ENCODE measurements at regions not wholly inside any gene's neighbourhood (a gene's known extent, or its start where the extent isn't known, plus 50 kb on each side); places are given as distances from the start of the nearest gene placed in this dataset.

DNA sequence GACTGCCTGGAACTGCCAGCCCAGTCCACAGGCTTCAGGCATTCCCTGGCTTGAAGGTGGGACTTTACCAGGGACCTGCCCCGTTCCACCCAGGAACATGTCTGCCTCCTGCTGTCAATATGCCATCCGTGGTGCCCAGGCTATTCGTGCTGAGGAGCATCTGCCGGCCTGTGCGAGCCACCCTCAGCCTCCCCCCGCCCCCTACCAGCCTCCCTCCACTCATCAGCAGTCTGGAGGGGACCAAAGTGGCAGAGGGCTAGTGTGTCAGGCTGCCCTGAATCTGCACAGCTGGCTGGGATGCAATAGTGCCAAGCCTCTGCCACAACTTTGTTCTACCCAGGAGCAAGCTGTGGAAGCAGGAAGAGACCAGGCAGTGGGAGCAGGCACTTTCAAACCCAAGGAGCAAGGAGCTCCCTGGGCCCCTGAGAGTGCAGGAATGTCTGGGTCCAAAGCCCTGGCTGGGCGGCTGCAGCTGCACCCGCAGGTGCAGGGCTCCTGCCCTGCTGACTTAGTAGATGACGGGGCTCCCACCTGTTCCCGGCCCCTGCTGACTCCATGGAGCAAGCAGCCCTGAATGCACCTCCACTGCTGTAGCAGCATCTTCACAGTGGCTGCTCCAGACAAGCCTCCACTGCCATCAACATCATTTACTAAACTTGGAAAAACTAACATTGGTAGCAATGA, 423.2 kb downstream of the RERGL start:
- Histone ChIP-seq H4K8ac (replicated peaks; ENCODE audit: insufficient read length, low read depth, low read length) (no peak overlapping the region), H2BK12ac (ENCODE audit: insufficient read length, low read depth, low read length) (no peak overlapping the region), H2BK120ac (ENCODE audit: low read depth, low read length, poor library complexity, severe bottlenecking) (no peak overlapping the region), H3T11ph (ENCODE audit: low read length) (no peak overlapping the region), H3K79me1 (ENCODE audit: insufficient read depth, low read depth, low read length, poor library complexity, severe bottlenecking) (no peaks in the 10 kb centered on the region), H2AK5ac (ENCODE audit: insufficient read length, low read length) (no peak overlapping the region), H2BK20ac (ENCODE audit: low read depth, low read length, poor library complexity, severe bottlenecking) (no peak overlapping the region), H4K20me1 (ENCODE audit: control insufficient read depth, insufficient read depth, insufficient read length) (no peaks in the 10 kb centered on the region), H3K79me2 (ENCODE audit: insufficient read depth, low read length) (no peaks in the 10 kb centered on the region), H3K23me2 (ENCODE audit: insufficient read length, low read depth, low read length, poor library complexity, severe bottlenecking) (no peaks in the 10 kb centered on the region), H3K4me2 (ENCODE audit: insufficient read depth, insufficient read length, low read length) (no peak overlapping the region), H3K4ac (ENCODE audit: low read depth, low read length) (no peak overlapping the region), H3K27ac (ENCODE audit: insufficient read length, low read depth, low read length) (no peak overlapping the region), H3K27me3 (ENCODE audit: insufficient read depth, low read length) (no peaks in the 10 kb centered on the region), H3K14ac (ENCODE audit: insufficient read depth, low read length) (no peak overlapping the region), H3K56ac (ENCODE audit: insufficient read length, low read depth, low read length) (no peak overlapping the region), H4K91ac (ENCODE audit: insufficient read length, low read depth, low read length) (no peak overlapping the region), H3K23ac (ENCODE audit: insufficient read length, low read depth, low read length) (no peak overlapping the region), H4K5ac (ENCODE audit: insufficient read length, low read depth, low read length) (no peak overlapping the region), H3K9me3 (ENCODE audit: control insufficient read depth, low read depth, low read length) (no peaks in the 10 kb centered on the region), H3K4me1 (ENCODE audit: insufficient read depth, low read length) (no peaks in the 10 kb centered on the region), H2BK15ac (ENCODE audit: low read depth, low read length) (no peak overlapping the region), H3K18ac (ENCODE audit: insufficient read length, low read depth, low read length) (no peak overlapping the region), H2BK5ac (ENCODE audit: insufficient read length, low read length) (no peak overlapping the region), H3K9ac (ENCODE audit: extremely low read depth, insufficient read length, low read length) (no peak overlapping the region), H2AFZ (ENCODE audit: low read length) (no peak overlapping the region)
- DNase-seq, result no peak
- Mint-ChIP-seq H3K9me3 (no peaks in the 10 kb centered on the region), H3K27ac (no peak overlapping the region; a peak in 1 of 7 replicates), H3K36me3 (ENCODE audit: insufficient read depth in 1 of 3, low read depth in 3 of 3) (no peaks in the 10 kb centered on the region), H3K27me3 (ENCODE audit: low read depth) (no peaks in the 10 kb centered on the region), H3K4me1 (peaks cover 0 to 4% of the 10 kb centered on the region in 2 experiments; a peak in 2 of 4 replicates), H3K4me3 (no peak overlapping the region)
- WGBS (ENCODE audit: extremely low coverage, insufficient read length, low lambda C conversion rate), result no CpG with 5 or more reads among the region's 10 CpGs
- TF ChIP-seq, protein P1, sequence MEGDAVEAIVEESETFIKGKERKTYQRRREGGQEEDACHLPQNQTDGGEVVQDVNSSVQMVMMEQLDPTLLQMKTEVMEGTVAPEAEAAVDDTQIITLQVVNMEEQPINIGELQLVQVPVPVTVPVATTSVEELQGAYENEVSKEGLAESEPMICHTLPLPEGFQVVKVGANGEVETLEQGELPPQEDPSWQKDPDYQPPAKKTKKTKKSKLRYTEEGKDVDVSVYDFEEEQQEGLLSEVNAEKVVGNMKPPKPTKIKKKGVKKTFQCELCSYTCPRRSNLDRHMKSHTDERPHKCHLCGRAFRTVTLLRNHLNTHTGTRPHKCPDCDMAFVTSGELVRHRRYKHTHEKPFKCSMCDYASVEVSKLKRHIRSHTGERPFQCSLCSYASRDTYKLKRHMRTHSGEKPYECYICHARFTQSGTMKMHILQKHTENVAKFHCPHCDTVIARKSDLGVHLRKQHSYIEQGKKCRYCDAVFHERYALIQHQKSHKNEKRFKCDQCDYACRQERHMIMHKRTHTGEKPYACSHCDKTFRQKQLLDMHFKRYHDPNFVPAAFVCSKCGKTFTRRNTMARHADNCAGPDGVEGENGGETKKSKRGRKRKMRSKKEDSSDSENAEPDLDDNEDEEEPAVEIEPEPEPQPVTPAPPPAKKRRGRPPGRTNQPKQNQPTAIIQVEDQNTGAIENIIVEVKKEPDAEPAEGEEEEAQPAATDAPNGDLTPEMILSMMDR (conservative IDR thresholded peaks at IDR 0.05), result no peak
